HEK293 (cell line): ENCODE measurements at regions not wholly inside any gene's neighbourhood (a gene's known extent, or its start where the extent isn't known, plus 50 kb on each side); places are given as distances from the start of the nearest gene placed in this dataset.

Experiments used
- CTCF ChIA-PET: fragments of 350-600 bp; formaldehyde crosslinking; extraction: SDS; loops from one replicate; lab custom pipeline; 2021; ENCODE audit warnings: antibody characterized with exemption; lab: Yijun Ruan, JAX
- POLR2A ChIA-PET: fragments of 300-600 bp; formaldehyde crosslinking; extraction: SDS; loops from one replicate; lab custom pipeline; 2020; ENCODE audit warnings: antibody characterized with exemption, inconsistent platforms; lab: Yijun Ruan, JAX
- H3K27ac ChIP-seq: fragments of 200-500 bp; sonication (Bioruptor generic); 2 replicates; pipeline ENCODE4 v1.5.1; 2014; ENCODE audit warnings: low read depth, low read length, control low read depth, inconsistent platforms; ENCODE audit errors: extremely low read depth
- H3K36me3 ChIP-seq, 2 experiments: fragments of 200-500 bp in 1 of 2; sonication (Bioruptor generic) in 1 of 2; 1 replicate in 1 of 2; 2 replicates in 1 of 2; pipeline ENCODE4 v1.5.1; 2014 to 2017; ENCODE audit warnings: inconsistent platforms in 2 of 2, low read length in 2 of 2; ENCODE audit not compliant: control insufficient read depth in 2 of 2, insufficient read depth in 1 of 2
- H3K4me1 ChIP-seq: fragments of 200-500 bp; sonication (Bioruptor generic); 2 replicates; pipeline ENCODE4 v1.5.1; 2014; ENCODE audit warnings: mild to moderate bottlenecking, low read length, inconsistent platforms; ENCODE audit not compliant: control insufficient read depth, insufficient read depth
- H3K4me3 ChIP-seq: 2 replicates; pipeline ENCODE4 v1.5.1; 2011; ENCODE audit warnings: low read depth, mild to moderate bottlenecking, control low read depth, low read length, moderate library complexity
- H3K9me3 ChIP-seq: fragments of 200-500 bp; sonication (Bioruptor generic); 2 replicates; pipeline ENCODE4 v1.5.1; 2014; ENCODE audit warnings: low read depth, low read length, inconsistent platforms; ENCODE audit not compliant: control insufficient read depth, insufficient read depth
- EGR2 ChIP-seq: fragments of 450-650 bp; formaldehyde crosslinking; IDR thresholded peaks from 2 replicates; pipeline ENCODE4 v1.5.1; 2016; ENCODE audit warnings: low read depth, missing biosample characterization, missing genetic modification characterization
- GLI2 ChIP-seq: fragments of 450-650 bp; formaldehyde crosslinking; IDR thresholded peaks from 2 replicates; pipeline ENCODE4; 2017; ENCODE audit warnings: missing biosample characterization, missing genetic modification characterization, low read depth, borderline replicate concordance
- KLF9 ChIP-seq: fragments of 450-650 bp; formaldehyde crosslinking; IDR thresholded peaks from 2 replicates; pipeline ENCODE4 v1.5.1; 2016; ENCODE audit warnings: missing biosample characterization, missing genetic modification characterization, low read depth
- ZBTB1 ChIP-seq: fragments of 450-650 bp; formaldehyde crosslinking; IDR thresholded peaks from 2 replicates; pipeline ENCODE4 v1.5.1; 2016; ENCODE audit warnings: missing biosample characterization, missing genetic modification characterization
- ZBTB48 ChIP-seq: fragments of 450-650 bp; formaldehyde crosslinking; IDR thresholded peaks from 2 replicates; pipeline ENCODE4 v1.5.1; 2016; ENCODE audit warnings: missing biosample characterization, missing genetic modification characterization
- ZBTB49 ChIP-seq: fragments of 450-650 bp; formaldehyde crosslinking; IDR thresholded peaks from 2 replicates; pipeline ENCODE4 v1.5.1; 2016; ENCODE audit warnings: missing biosample characterization, missing genetic modification characterization, low read depth
- ZFHX2 ChIP-seq: fragments of 450-650 bp; formaldehyde crosslinking; conservative IDR thresholded peaks from 2 replicates; pipeline ENCODE4 v1.5.1; 2016; ENCODE audit warnings: missing biosample characterization, missing genetic modification characterization
- ZNF174 ChIP-seq: fragments of 450-650 bp; formaldehyde crosslinking; IDR thresholded peaks from 2 replicates; pipeline ENCODE4 v1.5.0; 2017; ENCODE audit warnings: missing biosample characterization, mild to moderate bottlenecking, missing genetic modification characterization
- ZNF274 ChIP-seq, 2 experiments: fragments of 200-500 bp in 1 of 2; fragments of 450-650 bp in 1 of 2; sonication (Bioruptor generic) in 1 of 2; formaldehyde crosslinking in 1 of 2; IDR thresholded peaks; 2 replicates each; pipeline versions ENCODE4 v1.5.1 to v1.6.1; 2014 to 2016; ENCODE audit warnings: borderline replicate concordance in 1 of 2, inconsistent platforms in 1 of 2, low read length in 1 of 2, missing biosample characterization in 1 of 2, missing genetic modification characterization in 1 of 2
- ZNF311 ChIP-seq: fragments of 450-650 bp; formaldehyde crosslinking; IDR thresholded peaks from 2 replicates; pipeline ENCODE4 v1.5.1; 2017; ENCODE audit warnings: missing biosample characterization, missing genetic modification characterization, borderline replicate concordance
- ZNF354C ChIP-seq: fragments of 450-650 bp; formaldehyde crosslinking; IDR thresholded peaks from 2 replicates; pipeline ENCODE4 v1.5.1; 2016; ENCODE audit warnings: missing biosample characterization, missing genetic modification characterization, low read depth, borderline replicate concordance
- ZNF488 ChIP-seq: fragments of 450-650 bp; formaldehyde crosslinking; IDR thresholded peaks from 2 replicates; pipeline ENCODE4 v1.5.1; 2016; ENCODE audit warnings: missing biosample characterization, missing genetic modification characterization
- ZNF658 ChIP-seq: fragments of 450-650 bp; formaldehyde crosslinking; IDR thresholded peaks from 2 replicates; pipeline ENCODE4; 2016; ENCODE audit warnings: missing biosample characterization, missing genetic modification characterization
- ZNF677 ChIP-seq: fragments of 450-650 bp; IDR thresholded peaks from 2 replicates; pipeline ENCODE4 v1.5.0; 2018; ENCODE audit warnings: missing biosample characterization, mild to moderate bottlenecking, missing genetic modification characterization, moderate library complexity
- ZNF777 ChIP-seq: fragments of 450-650 bp; formaldehyde crosslinking; IDR thresholded peaks from 2 replicates; pipeline ENCODE4 v1.5.1; 2017; ENCODE audit warnings: missing biosample characterization, missing genetic modification characterization, borderline replicate concordance
- ZSCAN18 ChIP-seq: fragments of 450-650 bp; formaldehyde crosslinking; IDR thresholded peaks from 2 replicates; pipeline ENCODE4 v1.5.1; 2016; ENCODE audit warnings: missing biosample characterization, missing genetic modification characterization
- TF ChIP-seq, protein P1 (sequence below): fragments of 450-650 bp; formaldehyde crosslinking; IDR thresholded peaks from 2 replicates; pipeline ENCODE4 v1.5.1; 2016; ENCODE audit warnings: missing biosample characterization, missing genetic modification characterization
- TF ChIP-seq, protein P2 (sequence below): fragments of 450-650 bp; formaldehyde crosslinking; IDR thresholded peaks from 2 replicates; pipeline ENCODE4 v1.5.1; 2016; ENCODE audit warnings: missing biosample characterization, missing genetic modification characterization

- POLR2A ChIA-PET = interaction anchor here (0.6 kb wide), 1 partner anchor 773 kb away, joined by 3 read pairs; no protein-coding TSS in a partner anchor
- no peaks in the 10 kb centered on the region for H3K4me1 ChIP-seq
Observed at GRCh38 chr9:81047280-81047679, 642.1 kb downstream of the TLE1 start.

GRCh38 chr9:81045658-81046057 is 643.7 kb downstream of the TLE1 start:
- no peak overlapping the region for H3K27ac ChIP-seq
- no peak for TF ChIP-seq ZNF274 (IDR thresholded peaks at IDR 0.05; ENCODE audit: low read length)
- TF ChIP-seq ZNF274 (tag by site-specific recombination; IDR thresholded peaks at IDR 0.05; ENCODE audit: borderline replicate concordance) = no peak
- TF ChIP-seq ZNF354C (tag by site-specific recombination) = no peak
- no peak for TF ChIP-seq EGR2 (tag by site-specific recombination)
- no peak for TF ChIP-seq ZBTB1
- TF ChIP-seq ZNF658 = no peak
- ChIA-PET CTCF (interaction anchor here (1.1 kb wide), 1 partner anchor 9 kb away, joined by 4 read pairs; no protein-coding TSS in a partner anchor), POLR2A (interaction anchor here (1.3 kb wide), 1 partner anchor 22 kb away, joined by 3 read pairs; no protein-coding TSS in a partner anchor)
- no peaks in the 10 kb centered on the region for H3K36me3 ChIP-seq
- no peak overlapping the region for H3K4me3 ChIP-seq
- no peaks in the 10 kb centered on the region for H3K4me1 ChIP-seq
- H3K9me3 ChIP-seq = no peaks in the 10 kb centered on the region

More at GRCh38 chr9:81047280-81047679, 642.1 kb downstream of the TLE1 start:
- no peaks in the 10 kb centered on the region for H3K36me3 ChIP-seq
- no peak overlapping the region for H3K4me3 ChIP-seq
- H3K27ac ChIP-seq = no peak overlapping the region
- H3K9me3 ChIP-seq = no peaks in the 10 kb centered on the region
- TF ChIP-seq ZSCAN18 (tag by site-specific recombination) (no peak), ZNF274 (IDR thresholded peaks at IDR 0.05; ENCODE audit: low read length) (no peak), ZNF274 (tag by site-specific recombination; IDR thresholded peaks at IDR 0.05; ENCODE audit: borderline replicate concordance) (no peak), ZBTB49 (tag by site-specific recombination) (no peak), ZBTB48 (tag by site-specific recombination) (no peak), ZNF777 (tag by site-specific recombination) (no peak), KLF9 (no peak), ZFHX2 (tag by site-specific recombination) (no peak), ZNF677 (tag by site-specific recombination) (no peak), GLI2 (tag by site-specific recombination) (no peak), ZNF174 (tag by site-specific recombination) (no peak), ZNF488 (tag by site-specific recombination) (no peak), ZNF311 (tag by site-specific recombination) (no peak)
- TF ChIP-seq, protein P1, sequence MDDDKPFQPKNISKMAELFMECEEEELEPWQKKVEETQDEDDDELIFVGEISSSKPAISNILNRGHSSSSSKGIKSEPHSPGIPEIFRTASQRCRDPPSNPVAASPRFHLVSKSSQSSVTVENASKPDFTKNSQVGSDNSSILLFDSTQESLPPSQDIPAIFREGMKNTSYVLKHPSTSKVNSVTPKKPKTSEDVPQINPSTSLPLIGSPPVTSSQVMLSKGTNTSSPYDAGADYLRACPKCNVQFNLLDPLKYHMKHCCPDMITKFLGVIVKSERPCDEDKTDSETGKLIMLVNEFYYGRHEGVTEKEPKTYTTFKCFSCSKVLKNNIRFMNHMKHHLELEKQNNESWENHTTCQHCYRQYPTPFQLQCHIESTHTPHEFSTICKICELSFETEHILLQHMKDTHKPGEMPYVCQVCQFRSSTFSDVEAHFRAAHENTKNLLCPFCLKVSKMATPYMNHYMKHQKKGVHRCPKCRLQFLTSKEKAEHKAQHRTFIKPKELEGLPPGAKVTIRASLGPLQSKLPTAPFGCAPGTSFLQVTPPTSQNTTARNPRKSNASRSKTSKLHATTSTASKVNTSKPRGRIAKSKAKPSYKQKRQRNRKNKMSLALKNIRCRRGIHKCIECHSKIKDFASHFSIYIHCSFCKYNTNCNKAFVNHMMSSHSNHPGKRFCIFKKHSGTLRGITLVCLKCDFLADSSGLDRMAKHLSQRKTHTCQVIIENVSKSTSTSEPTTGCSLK (tag by site-specific recombination) = no peak
- TF ChIP-seq, protein P2, sequence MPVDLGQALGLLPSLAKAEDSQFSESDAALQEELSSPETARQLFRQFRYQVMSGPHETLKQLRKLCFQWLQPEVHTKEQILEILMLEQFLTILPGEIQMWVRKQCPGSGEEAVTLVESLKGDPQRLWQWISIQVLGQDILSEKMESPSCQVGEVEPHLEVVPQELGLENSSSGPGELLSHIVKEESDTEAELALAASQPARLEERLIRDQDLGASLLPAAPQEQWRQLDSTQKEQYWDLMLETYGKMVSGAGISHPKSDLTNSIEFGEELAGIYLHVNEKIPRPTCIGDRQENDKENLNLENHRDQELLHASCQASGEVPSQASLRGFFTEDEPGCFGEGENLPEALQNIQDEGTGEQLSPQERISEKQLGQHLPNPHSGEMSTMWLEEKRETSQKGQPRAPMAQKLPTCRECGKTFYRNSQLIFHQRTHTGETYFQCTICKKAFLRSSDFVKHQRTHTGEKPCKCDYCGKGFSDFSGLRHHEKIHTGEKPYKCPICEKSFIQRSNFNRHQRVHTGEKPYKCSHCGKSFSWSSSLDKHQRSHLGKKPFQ = no peak
- CTCF ChIA-PET = no interaction called here
